Mesenchymal stem cell (in vitro differentiated cells and primary cell): ENCODE measurements at regions not wholly inside any gene's neighbourhood (a gene's known extent, or its start where the extent isn't known, plus 50 kb on each side); places are given as distances from the start of the nearest gene placed in this dataset.

ENCODE experiments used
- DNase-seq: peaks from one replicate; pipeline ENCODE4 v3.0.0-alpha.2; 2013
- H2AFZ ChIP-seq: one replicate; pipeline ENCODE4 v1.6.1; 2013; ENCODE audit warnings: low read depth, mild to moderate bottlenecking, control low read depth, inconsistent platforms, low read length, moderate library complexity
- H2AK5ac ChIP-seq: 2 replicates; pipeline ENCODE4 v1.6.1; 2013; ENCODE audit warnings: low read length, moderate library complexity, mild to moderate bottlenecking, inconsistent platforms; ENCODE audit not compliant: severe bottlenecking
- H2BK120ac ChIP-seq: one replicate; pipeline ENCODE4 v1.6.1; 2013; ENCODE audit warnings: low read depth, mild to moderate bottlenecking, inconsistent platforms, low read length, moderate library complexity
- H2BK12ac ChIP-seq, 2 experiments: one replicate each; pipeline ENCODE4 v1.6.1; 2013; ENCODE audit warnings: inconsistent platforms in 2 of 2, low read length in 2 of 2, mild to moderate bottlenecking in 2 of 2, moderate library complexity in 2 of 2, control low read depth in 1 of 2
- H2BK15ac ChIP-seq: one replicate; pipeline ENCODE4 v1.6.1; 2013; ENCODE audit warnings: mild to moderate bottlenecking, low read depth, inconsistent platforms; ENCODE audit not compliant: poor library complexity, severe bottlenecking
- H2BK5ac ChIP-seq: 2 replicates; pipeline ENCODE4 v1.6.1; 2013; ENCODE audit warnings: low read depth, mild to moderate bottlenecking, low read length, control low read depth, inconsistent platforms; ENCODE audit not compliant: poor library complexity, severe bottlenecking
- H3K14ac ChIP-seq, 2 experiments: one replicate each; pipeline ENCODE4 v1.6.1; 2013; ENCODE audit warnings: inconsistent platforms in 2 of 2, low read length in 2 of 2, control low read depth in 1 of 2, mild to moderate bottlenecking in 1 of 2, moderate library complexity in 1 of 2
- H3K18ac ChIP-seq, 2 experiments: one replicate each; pipeline ENCODE4 v1.6.1; 2013; ENCODE audit warnings: inconsistent platforms in 2 of 2, low read length in 2 of 2, control low read depth in 1 of 2, low read depth in 1 of 2, mild to moderate bottlenecking in 1 of 2
- H3K23ac ChIP-seq, 2 experiments: one replicate each; pipeline ENCODE4 v1.6.1; 2013; ENCODE audit warnings: inconsistent platforms in 2 of 2, low read length in 2 of 2, mild to moderate bottlenecking in 2 of 2, moderate library complexity in 2 of 2, control low read depth in 1 of 2
- H3K27ac ChIP-seq: 2 replicates; pipeline ENCODE4 v1.5.1; 2013; ENCODE audit warnings: mild to moderate bottlenecking, moderate library complexity, low read length, control low read depth, inconsistent platforms; ENCODE audit not compliant: poor library complexity, severe bottlenecking
- H3K27me3 ChIP-seq, 2 experiments: 2 replicates each; pipeline versions ENCODE4 v1.6.1 to v1.7.0; 2013; ENCODE audit warnings: low read length in 2 of 2, mild to moderate bottlenecking in 2 of 2, moderate library complexity in 2 of 2, control low read depth in 1 of 2, inconsistent platforms in 1 of 2; ENCODE audit not compliant: control insufficient read depth in 1 of 2, insufficient read depth in 1 of 2
- H3K36me3 ChIP-seq, 2 experiments: 2 replicates each; pipeline versions ENCODE4 v1.6.1 to v1.7.0; 2013; ENCODE audit warnings: low read length in 2 of 2, control low read depth in 1 of 2, inconsistent platforms in 1 of 2, low read depth in 1 of 2, mild to moderate bottlenecking in 1 of 2; ENCODE audit not compliant: insufficient read depth in 2 of 2, control insufficient read depth in 1 of 2
- H3K4ac ChIP-seq, 2 experiments: one replicate each; pipeline ENCODE4 v1.6.1; 2013; ENCODE audit warnings: inconsistent platforms in 2 of 2, low read length in 2 of 2, mild to moderate bottlenecking in 2 of 2, moderate library complexity in 2 of 2, control low read depth in 1 of 2, low read depth in 1 of 2
- H3K4me1 ChIP-seq: 2 replicates; pipeline ENCODE4 v1.6.1; 2013; ENCODE audit warnings: low read depth, low read length, control low read depth; ENCODE audit not compliant: control insufficient read depth, insufficient read depth
- H3K4me2 ChIP-seq: 2 replicates; pipeline ENCODE4 v1.6.1; 2013; ENCODE audit warnings: low read length, mild to moderate bottlenecking, inconsistent platforms; ENCODE audit not compliant: poor library complexity, severe bottlenecking
- H3K4me3 ChIP-seq, 2 experiments: 2 replicates each; pipeline versions ENCODE4 v1.5.1 to v1.7.0; 2013; ENCODE audit warnings: low read length in 2 of 2, mild to moderate bottlenecking in 2 of 2, control low read depth in 1 of 2, low read depth in 1 of 2; ENCODE audit not compliant: insufficient read depth in 1 of 2
- H3K79me1 ChIP-seq: replicated peaks from 2 replicates; pipeline ENCODE4 v1.6.1; 2013; ENCODE audit warnings: mild to moderate bottlenecking, control low read depth, low read length, inconsistent platforms; ENCODE audit not compliant: poor library complexity, severe bottlenecking
- H3K9ac ChIP-seq: 2 replicates; pipeline ENCODE4 v1.7.0; 2013; ENCODE audit warnings: mild to moderate bottlenecking, low read length, moderate library complexity
- H3K9me3 ChIP-seq: 2 replicates; pipeline ENCODE4 v1.7.0; 2013; ENCODE audit warnings: mild to moderate bottlenecking, low read length; ENCODE audit not compliant: control insufficient read depth
- H4K8ac ChIP-seq: one replicate; pipeline ENCODE4 v1.6.1; 2013; ENCODE audit warnings: inconsistent platforms, mild to moderate bottlenecking, low read length, moderate library complexity
- H4K91ac ChIP-seq: one replicate; pipeline ENCODE4 v1.6.1; 2013; ENCODE audit warnings: mild to moderate bottlenecking, low read length, inconsistent platforms
- WGBS: methylation state at CpG from one replicate; pipeline ENCODE4 v1.1.7; 2013; ENCODE audit warnings: mixed read lengths; 5-methylcytosine and 5-hydroxymethylcytosine counted together

GRCh38 chr12:125272383-125272933 lies 207.2 kb downstream of the AACS start:
- no peak overlapping the region for H3K9ac ChIP-seq
- H2AFZ ChIP-seq, result no peak overlapping the region
- H4K8ac ChIP-seq, result no peak overlapping the region
- no peak for DNase-seq
- H3K4me3 ChIP-seq, result no peak overlapping the region
- no peak overlapping the region for H3K18ac ChIP-seq
- no peak overlapping the region for H2AK5ac ChIP-seq
- H3K9me3 ChIP-seq, result no peaks in the 10 kb centered on the region
- H3K14ac ChIP-seq, result no peak overlapping the region
- no peak overlapping the region for H3K4ac ChIP-seq
- H2BK120ac ChIP-seq, result no peak overlapping the region
- 70% methylated on average over 10 of the region's 14 CpGs for WGBS
- H2BK12ac ChIP-seq, result no peak overlapping the region
- H3K27me3 ChIP-seq, result no peaks in the 10 kb centered on the region
- H3K4me2 ChIP-seq, result no peak overlapping the region
- no peak overlapping the region for H4K91ac ChIP-seq
- no peak overlapping the region for H3K27ac ChIP-seq
- H2BK15ac ChIP-seq, result no peak overlapping the region
- no peak overlapping the region for H2BK5ac ChIP-seq
- no peak overlapping the region for H3K23ac ChIP-seq
- H3K79me1 ChIP-seq, result no peaks in the 10 kb centered on the region
- H3K36me3 ChIP-seq, result no peaks in the 10 kb centered on the region
- no peaks in the 10 kb centered on the region for H3K4me1 ChIP-seq

DNA sequence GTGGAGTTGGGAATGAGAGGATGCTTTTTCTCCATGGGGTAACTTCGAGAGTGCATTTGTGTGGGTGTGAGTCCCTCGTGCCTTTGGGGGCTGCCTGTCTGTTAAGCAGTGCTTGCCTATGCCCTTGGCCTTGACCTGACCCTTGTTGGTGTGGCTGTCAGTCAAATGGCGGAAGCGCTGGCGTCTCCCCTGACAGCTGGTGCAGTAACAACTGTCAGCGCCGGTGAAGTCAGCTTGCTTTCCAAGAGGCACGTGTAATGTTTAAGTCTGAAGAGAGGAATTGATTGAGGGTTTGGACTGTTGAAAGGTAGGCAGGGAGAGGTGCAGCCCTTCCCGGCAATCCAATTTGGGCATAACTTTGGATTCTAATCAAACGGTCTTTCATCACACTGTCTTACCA lies 211.3 kb downstream of the AACS start:
- H3K4me1 ChIP-seq, result no peaks in the 10 kb centered on the region
- no peak overlapping the region for H3K14ac ChIP-seq
- H3K36me3 ChIP-seq, result no peaks in the 10 kb centered on the region
- H2BK120ac ChIP-seq, result no peak overlapping the region
- H3K4ac ChIP-seq, result no peak overlapping the region
- no peak overlapping the region for H4K8ac ChIP-seq
- no peak overlapping the region for H2BK5ac ChIP-seq
- H4K91ac ChIP-seq, result no peak overlapping the region
- H3K4me3 ChIP-seq, result no peak overlapping the region
- no peak overlapping the region for H3K23ac ChIP-seq
- H2BK15ac ChIP-seq, result no peak overlapping the region
- no peak overlapping the region for H3K27ac ChIP-seq
- no peak overlapping the region for H2BK12ac ChIP-seq
- H3K4me2 ChIP-seq, result no peak overlapping the region
- 81% methylated on average over 10 of the region's 10 CpGs for WGBS
- no peaks in the 10 kb centered on the region for H3K9me3 ChIP-seq
- no peaks in the 10 kb centered on the region for H3K27me3 ChIP-seq
- no peak overlapping the region for H3K9ac ChIP-seq
- no peak overlapping the region for H3K18ac ChIP-seq
- H2AK5ac ChIP-seq, result no peak overlapping the region
- no peak overlapping the region for H2AFZ ChIP-seq
- no peaks in the 10 kb centered on the region for H3K79me1 ChIP-seq
- no peak for DNase-seq

DNA sequence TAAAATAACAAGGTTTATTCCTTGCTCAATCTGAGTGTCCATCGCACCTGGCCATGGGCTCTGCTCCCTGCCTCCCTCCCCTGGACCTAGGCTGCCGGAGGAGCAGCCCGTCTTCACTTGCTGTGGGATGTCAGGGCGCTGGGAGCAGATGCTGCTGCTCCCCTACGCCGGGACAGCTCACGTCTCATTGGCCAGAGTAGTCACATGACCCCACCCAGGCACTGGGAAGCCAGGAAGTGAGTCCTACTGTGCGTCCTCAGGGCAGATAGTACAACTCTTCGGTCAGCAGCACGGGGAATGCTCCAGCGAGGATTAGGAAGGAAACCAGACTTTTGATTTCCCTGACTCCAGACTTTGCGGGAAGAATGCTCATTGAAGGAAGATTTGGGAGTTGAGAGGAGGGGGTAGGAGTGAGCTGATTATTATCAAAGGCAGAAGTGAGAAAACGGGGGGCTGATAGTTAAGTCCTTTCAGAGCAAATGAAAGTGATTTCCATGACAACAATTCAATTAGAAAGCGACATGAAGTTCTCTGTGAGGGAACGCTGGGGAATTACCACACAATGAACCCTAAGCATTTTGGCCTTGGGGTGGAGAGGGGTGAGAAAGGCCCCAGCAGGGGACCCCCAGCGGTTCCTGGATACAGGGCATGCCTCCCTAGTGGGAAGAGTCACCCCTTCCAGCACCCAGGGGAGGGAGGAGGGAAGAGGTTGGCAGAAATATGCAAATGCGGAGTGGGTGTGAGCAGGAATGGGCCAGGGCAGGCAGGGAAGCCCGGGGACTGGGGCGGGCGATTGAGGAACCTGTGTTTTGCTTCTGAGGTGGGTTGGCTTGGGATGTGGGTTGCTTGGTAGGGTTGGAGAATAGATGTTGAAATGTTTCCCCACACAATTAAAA lies 215.5 kb downstream of the AACS start:
- no peak overlapping the region for H3K27ac ChIP-seq
- H2BK12ac ChIP-seq, result no peak overlapping the region
- H3K23ac ChIP-seq, result no peak overlapping the region
- H3K27me3 ChIP-seq, result no peaks in the 10 kb centered on the region
- H3K4me1 ChIP-seq, result no peaks in the 10 kb centered on the region
- no peak overlapping the region for H4K8ac ChIP-seq
- no peak for DNase-seq
- no peak overlapping the region for H3K9ac ChIP-seq
- no peaks in the 10 kb centered on the region for H3K79me1 ChIP-seq
- no peak overlapping the region for H2BK120ac ChIP-seq
- H3K14ac ChIP-seq, result no peak overlapping the region
- no peaks in the 10 kb centered on the region for H3K36me3 ChIP-seq
- no peak overlapping the region for H3K4me2 ChIP-seq
- H3K9me3 ChIP-seq, result no peaks in the 10 kb centered on the region
- H2AFZ ChIP-seq, result no peak overlapping the region
- H2BK15ac ChIP-seq, result no peak overlapping the region
- no peak overlapping the region for H3K4me3 ChIP-seq
- no peak overlapping the region for H4K91ac ChIP-seq
- H2BK5ac ChIP-seq, result no peak overlapping the region
- H3K18ac ChIP-seq, result no peak overlapping the region
- no peak overlapping the region for H3K4ac ChIP-seq
- WGBS, result 18% methylated on average over 20 of the region's 20 CpGs
- no peak overlapping the region for H2AK5ac ChIP-seq

- Histone ChIP-seq H2BK5ac (no peak overlapping the region), H2BK12ac (no peak overlapping the region), H2BK120ac (no peak overlapping the region), H4K8ac (no peak overlapping the region), H3K27ac (no peak overlapping the region), H3K4ac (no peak overlapping the region), H3K27me3 (no peaks in the 10 kb centered on the region), H3K18ac (no peak overlapping the region), H2AK5ac (no peak overlapping the region), H3K4me1 (no peaks in the 10 kb centered on the region), H3K14ac (no peak overlapping the region), H3K9me3 (no peaks in the 10 kb centered on the region), H3K9ac (no peak overlapping the region), H3K4me3 (no peak overlapping the region), H3K23ac (no peak overlapping the region), H3K79me1 (no peaks in the 10 kb centered on the region), H2BK15ac (no peak overlapping the region), H3K36me3 (no peaks in the 10 kb centered on the region), H2AFZ (no peak overlapping the region), H3K4me2 (no peak overlapping the region), H4K91ac (no peak overlapping the region)
- no peak for DNase-seq
- 87% methylated on average over 6 of the region's 7 CpGs for WGBS
Observed at GRCh38 chr12:125282921-125283320, 217.7 kb downstream of the AACS start.
